ENCODE measurements at regions not wholly inside any gene's neighbourhood (a gene's known extent, or its start where the extent isn't known, plus 50 kb on each side); places are given as distances from the start of the nearest gene placed in this dataset.

GRCh38 chr10:20975236-20975635 is 78.1 kb upstream of the NEBL start:
- no peak for DNase-seq
- intact Hi-C loops (cut with DNase I): no loop called here

GRCh38 chr10:20972925-20973324 is 75.8 kb upstream of the NEBL start:
- intact Hi-C loops (cut with DNase I): no loop called here
- no peak for DNase-seq

GRCh38 chr10:20971901-20972300 is 74.8 kb upstream of the NEBL start:
- DNase-seq: no peak
- intact Hi-C loops (cut with DNase I): no loop called here

GRCh38 chr10:20970708-20971107 is 73.6 kb upstream of the NEBL start:
- intact Hi-C loops (cut with DNase I): no loop called here
- no peak for DNase-seq

- intact Hi-C loops (cut with DNase I): no loop called here
- no peak for DNase-seq
Measured at GRCh38 chr10:20970044-20970443, 72.9 kb upstream of the NEBL start.

- no peak for DNase-seq
Measured at GRCh38 chr10:20966426-20966825, 69.3 kb upstream of the NEBL start.

GRCh38 chr10:20963721-20964595 is 66.8 kb upstream of the NEBL start:
- intact Hi-C loops (cut with DNase I): no loop called here
- no peak for DNase-seq

More at GRCh38 chr10:20966426-20966825, 69.3 kb upstream of the NEBL start:
- intact Hi-C loops (cut with DNase I): no loop called here

GRCh38 chr10:20963056-20963455 is 65.9 kb upstream of the NEBL start:
- no peak for DNase-seq
- intact Hi-C loops (cut with DNase I): no loop called here

GRCh38 chr10:20962165-20962564 is 65.1 kb upstream of the NEBL start:
- intact Hi-C loops (cut with DNase I): no loop called here
- DNase-seq: no peak

- intact Hi-C loops (cut with DNase I): no loop called here
- no peak for DNase-seq
Measured at GRCh38 chr10:20959242-20959641, 62.1 kb upstream of the NEBL start.

- intact Hi-C loops (cut with DNase I): no loop called here
- DNase-seq: no peak
Measured at GRCh38 chr10:20958764-20959163, 61.7 kb upstream of the NEBL start.

GRCh38 chr10:20958225-20958624 is 61.1 kb upstream of the NEBL start:
- intact Hi-C loops (cut with DNase I): no loop called here
- DNase-seq: no peak

- no peak for DNase-seq
- intact Hi-C loops (cut with DNase I): no loop called here
Measured at GRCh38 chr10:20957744-20958143, 60.6 kb upstream of the NEBL start.

- DNase-seq: no peak
- intact Hi-C loops (cut with DNase I): no loop called here
Measured at GRCh38 chr10:20956843-20957242, 59.7 kb upstream of the NEBL start.

GRCh38 chr10:20955355-20955893 is 58.3 kb upstream of the NEBL start:
- no peak for DNase-seq
- intact Hi-C loops (cut with DNase I): no loop called here

- no peak for DNase-seq
- intact Hi-C loops (cut with DNase I): no loop called here
Measured at GRCh38 chr10:20954519-20954918, 57.4 kb upstream of the NEBL start.

GRCh38 chr10:20953120-20953519 is 56.0 kb upstream of the NEBL start:
- DNase-seq: no peak
- intact Hi-C loops (cut with DNase I): no loop called here

- no peak for DNase-seq
- intact Hi-C loops (cut with DNase I): no loop called here
Measured at GRCh38 chr10:20949967-20950366, 52.9 kb upstream of the NEBL start.

GRCh38 chr10:20948686-20949327 is 51.7 kb upstream of the NEBL start:
- no peak for DNase-seq
- intact Hi-C loops (cut with DNase I): no loop called here

All from posterior cingulate gyrus (tissue), 11 donors.